HepG2 (cell line): ENCODE measurements at regions not wholly inside any gene's neighbourhood (a gene's known extent, or its start where the extent isn't known, plus 50 kb on each side); places are given as distances from the start of the nearest gene placed in this dataset.

Source experiments
- RAD21 ChIP-seq: fragments of 450-650 bp; formaldehyde crosslinking; IDR thresholded peaks from 2 replicates; pipeline ENCODE4 v1.5.0; 2020; ENCODE audit warnings: mild to moderate bottlenecking
- ZFX ChIP-seq: sonication (generic); formaldehyde crosslinking; IDR thresholded peaks from 2 replicates; pipeline ENCODE4 v1.4.0; 2020; ENCODE audit warnings: mild to moderate bottlenecking, low read depth, missing genetic modification reagents, moderate library complexity
- TF ChIP-seq, protein P1 (sequence below): sonication (generic); formaldehyde crosslinking; IDR thresholded peaks from 2 replicates; pipeline ENCODE4 v1.5.1; 2020; ENCODE audit warnings: missing genetic modification reagents, mild to moderate bottlenecking, borderline replicate concordance
- TF ChIP-seq, protein P2 (sequence below): IDR thresholded peaks from 2 replicates; pipeline ENCODE4 v1.6.1; 2016; ENCODE audit warnings: control low read depth

DNA sequence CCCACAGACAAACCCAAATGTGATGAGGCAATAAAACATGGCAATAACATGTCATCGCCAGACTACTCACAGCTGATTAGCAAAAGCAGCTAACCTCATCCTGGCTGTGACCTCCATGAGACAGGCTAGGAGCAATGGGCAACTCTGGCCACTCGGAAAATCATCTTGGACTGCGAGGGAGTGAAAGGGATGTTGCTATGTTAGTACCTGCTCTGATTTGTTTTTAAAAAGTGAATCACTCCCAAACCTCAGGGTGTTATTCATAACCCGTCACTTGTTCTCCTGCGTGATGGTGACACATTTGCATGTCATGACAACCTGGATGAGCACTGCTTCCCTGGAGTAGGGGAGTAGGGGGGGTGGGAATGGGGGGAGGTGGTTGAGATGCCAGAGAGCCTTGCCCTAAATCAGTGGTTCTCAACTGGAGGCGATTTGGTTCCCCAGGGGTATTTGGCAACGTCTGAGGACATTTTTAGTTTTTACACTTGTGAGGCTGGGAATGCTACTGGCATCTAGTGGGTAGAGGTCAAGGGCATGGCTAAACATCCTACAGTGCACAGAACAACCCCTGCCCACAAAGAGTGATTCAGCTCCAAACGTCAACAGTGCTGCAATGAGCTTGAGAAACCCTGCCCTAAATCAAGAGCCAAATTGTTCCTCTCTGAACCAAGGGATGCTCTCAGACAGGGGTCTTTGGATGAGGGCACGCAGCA is 241.7 kb downstream of the SOX9 start:
- TF ChIP-seq ZFX (CRISPR knock-in tag) = no peak
- TF ChIP-seq, protein P1, sequence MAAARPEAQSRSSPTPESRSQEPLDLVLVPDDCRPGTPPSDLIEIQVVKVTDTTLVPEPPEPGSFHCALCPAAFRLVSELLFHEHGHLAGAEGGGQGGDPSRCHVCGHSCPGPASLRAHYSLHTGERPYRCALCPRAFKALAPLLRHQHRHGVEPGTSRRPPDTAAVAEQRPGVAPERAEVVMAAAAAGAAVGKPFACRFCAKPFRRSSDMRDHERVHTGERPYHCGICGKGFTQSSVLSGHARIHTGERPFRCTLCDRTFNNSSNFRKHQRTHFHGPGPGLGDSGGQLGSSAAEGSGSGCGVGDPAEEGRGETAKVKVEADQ (CRISPR knock-in tag) = no peak
- TF ChIP-seq, protein P2, sequence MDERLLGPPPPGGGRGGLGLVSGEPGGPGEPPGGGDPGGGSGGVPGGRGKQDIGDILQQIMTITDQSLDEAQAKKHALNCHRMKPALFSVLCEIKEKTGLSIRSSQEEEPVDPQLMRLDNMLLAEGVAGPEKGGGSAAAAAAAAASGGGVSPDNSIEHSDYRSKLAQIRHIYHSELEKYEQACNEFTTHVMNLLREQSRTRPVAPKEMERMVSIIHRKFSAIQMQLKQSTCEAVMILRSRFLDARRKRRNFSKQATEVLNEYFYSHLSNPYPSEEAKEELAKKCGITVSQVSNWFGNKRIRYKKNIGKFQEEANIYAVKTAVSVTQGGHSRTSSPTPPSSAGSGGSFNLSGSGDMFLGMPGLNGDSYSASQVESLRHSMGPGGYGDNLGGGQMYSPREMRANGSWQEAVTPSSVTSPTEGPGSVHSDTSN (CRISPR knock-in tag) = no peak
- no peak for TF ChIP-seq RAD21
